Fibroblast of the aortic adventitia (primary cell): ENCODE measurements at regions not wholly inside any gene's neighbourhood (a gene's known extent, or its start where the extent isn't known, plus 50 kb on each side); places are given as distances from the start of the nearest gene placed in this dataset.

Experiments used
- DNase-seq: peaks from one replicate; pipeline ENCODE4 v3.0.0-alpha.2; 2010; ENCODE audit warnings: low read depth
- H3K4me3 ChIP-seq: 2 replicates; pipeline ENCODE4 v1.5.1; 2011; ENCODE audit warnings: low read depth, mild to moderate bottlenecking, control low read depth, low read length, moderate library complexity
- CTCF ChIP-seq: IDR thresholded peaks from 2 replicates; pipeline ENCODE4 v1.5.1; 2011; ENCODE audit warnings: mild to moderate bottlenecking, low read length, control low read depth, inconsistent platforms; ENCODE audit not compliant: insufficient read depth

- TF ChIP-seq CTCF, result no peak
- DNase-seq, result no peak
Observed at GRCh38 chr20:20831794-20832193, 119.3 kb upstream of the RALGAPA2 start.

GRCh38 chr20:20829681-20830080 lies 117.2 kb upstream of the RALGAPA2 start:
- H3K4me3 ChIP-seq, result no peak overlapping the region
- no peak for TF ChIP-seq CTCF
- no peak for DNase-seq

More at GRCh38 chr20:20831794-20832193, 119.3 kb upstream of the RALGAPA2 start:
- H3K4me3 ChIP-seq, result no peak overlapping the region

- no peak for TF ChIP-seq CTCF
- no peak for DNase-seq
- no peak overlapping the region for H3K4me3 ChIP-seq
Observed at GRCh38 chr20:20827992-20828597, 115.7 kb upstream of the RALGAPA2 start.

GRCh38 chr20:20824924-20825584 lies 112.6 kb upstream of the RALGAPA2 start:
- TF ChIP-seq CTCF, result peak; percentile 66
- H3K4me3 ChIP-seq, result no peak overlapping the region
- peak; percentile 41 for DNase-seq

GRCh38 chr20:20823476-20823881 lies 111.0 kb upstream of the RALGAPA2 start:
- no peak for TF ChIP-seq CTCF
- DNase-seq, result no peak
- H3K4me3 ChIP-seq, result no peak overlapping the region

- TF ChIP-seq CTCF, result no peak
- no peak overlapping the region for H3K4me3 ChIP-seq
- DNase-seq, result no peak
Observed at GRCh38 chr20:20821484-20822260, 109.2 kb upstream of the RALGAPA2 start.
